ENCODE measurements at regions not wholly inside any gene's neighbourhood (a gene's known extent, or its start where the extent isn't known, plus 50 kb on each side); places are given as distances from the start of the nearest gene placed in this dataset.

DNA sequence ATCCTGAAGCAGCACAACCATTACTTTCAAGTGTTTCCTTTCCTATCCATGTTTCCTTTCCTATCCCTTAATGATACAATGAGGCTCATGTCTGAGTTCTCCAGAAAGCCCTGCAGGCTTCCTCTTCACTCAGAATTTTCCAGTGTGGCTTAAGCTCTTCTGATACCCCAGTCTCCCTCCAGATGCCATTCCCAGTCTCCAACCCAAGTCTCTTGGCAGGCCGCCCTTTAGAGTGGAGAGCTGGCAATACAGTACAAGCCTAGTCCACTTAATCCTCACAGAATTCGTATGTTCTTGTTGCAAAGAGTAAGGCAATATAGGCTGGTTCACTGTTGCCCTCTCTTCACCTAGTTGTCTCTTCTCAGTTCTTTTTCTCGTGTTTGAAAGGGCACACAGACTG lies 503.9 kb upstream of the MDFIC2 start:
- DNase-seq (ENCODE audit: low read depth, low spot score) (no peak), FAIRE-seq (no peak)
- H3K36me3 ChIP-seq (ENCODE audit: control insufficient read depth in 2 of 2, extremely low read depth in 1 of 2, insufficient read depth in 2 of 2, low read length in 2 of 2) = no peaks in the 10 kb centered on the region
- H3K4me1 ChIP-seq (ENCODE audit: control insufficient read depth, extremely low read depth, insufficient read depth, low read length) = no peaks in the 10 kb centered on the region
- H3K4me3 ChIP-seq (replicated peaks in 1 of 3; ENCODE audit: insufficient read depth in 1 of 3, low read depth in 1 of 3, low read length in 3 of 3) = no peak overlapping the region
- dilution Hi-C loops (cut with MboI; ENCODE audit: extremely low pct_ligation_motif_present, low sequenced_read_pairs) = no loop called here
- ChIA-PET POLR2A (no interaction called here), CTCF (interaction anchor here (0.7 kb wide), 1 partner anchor 241 kb away, joined by 6 read pairs; no protein-coding TSS in a partner anchor)
- intact Hi-C loops (cut with micrococcal nuclease) = no loop called here
- no peak overlapping the region for H3K9ac ChIP-seq (replicated peaks; ENCODE audit: extremely low read depth, insufficient read depth, low read length)
- H3K9me1 ChIP-seq (replicated peaks; ENCODE audit: control insufficient read depth, extremely low read depth, insufficient read depth, low read length) = no peaks in the 10 kb centered on the region
- H2AFZ ChIP-seq (ENCODE audit: low read depth, low read length) = no peak overlapping the region
- no TSS peak for BruUV-seq (replicated peaks)
- no peaks in the 10 kb centered on the region for H4K20me1 ChIP-seq (replicated peaks; ENCODE audit: control insufficient read depth, extremely low read depth, insufficient read depth, low read length)
- H3K27ac ChIP-seq (ENCODE audit: insufficient read depth, low read depth, low read length) = no peak overlapping the region
- no peak for TF ChIP-seq FOS (IDR thresholded peaks at IDR 0.05; ENCODE audit: borderline replicate concordance, insufficient read depth, low read length)
- TF ChIP-seq EZH2 (IDR thresholded peaks at IDR 0.05; ENCODE audit: borderline replicate concordance, low read depth, low read length, severe bottlenecking) = no peak
- no peak for TF ChIP-seq MYC (IDR thresholded peaks at IDR 0.05; ENCODE audit: low read depth, low read length)
- no peak for TF ChIP-seq JUN (IDR thresholded peaks at IDR 0.05; ENCODE audit: borderline replicate concordance, insufficient read depth, insufficient read length, low read depth)
- no peak for TF ChIP-seq POLR2AphosphoS5 (IDR thresholded peaks at IDR 0.05; ENCODE audit: insufficient read depth, low read depth, low read length)
- TF ChIP-seq POLR2A (IDR thresholded peaks at IDR 0.05; ENCODE audit: low read depth, low read length) = no peak
- TF ChIP-seq GATA2 (IDR thresholded peaks at IDR 0.05; ENCODE audit: insufficient read depth, insufficient read length, low read depth, low read length) = no peak
- TF ChIP-seq, protein P1, sequence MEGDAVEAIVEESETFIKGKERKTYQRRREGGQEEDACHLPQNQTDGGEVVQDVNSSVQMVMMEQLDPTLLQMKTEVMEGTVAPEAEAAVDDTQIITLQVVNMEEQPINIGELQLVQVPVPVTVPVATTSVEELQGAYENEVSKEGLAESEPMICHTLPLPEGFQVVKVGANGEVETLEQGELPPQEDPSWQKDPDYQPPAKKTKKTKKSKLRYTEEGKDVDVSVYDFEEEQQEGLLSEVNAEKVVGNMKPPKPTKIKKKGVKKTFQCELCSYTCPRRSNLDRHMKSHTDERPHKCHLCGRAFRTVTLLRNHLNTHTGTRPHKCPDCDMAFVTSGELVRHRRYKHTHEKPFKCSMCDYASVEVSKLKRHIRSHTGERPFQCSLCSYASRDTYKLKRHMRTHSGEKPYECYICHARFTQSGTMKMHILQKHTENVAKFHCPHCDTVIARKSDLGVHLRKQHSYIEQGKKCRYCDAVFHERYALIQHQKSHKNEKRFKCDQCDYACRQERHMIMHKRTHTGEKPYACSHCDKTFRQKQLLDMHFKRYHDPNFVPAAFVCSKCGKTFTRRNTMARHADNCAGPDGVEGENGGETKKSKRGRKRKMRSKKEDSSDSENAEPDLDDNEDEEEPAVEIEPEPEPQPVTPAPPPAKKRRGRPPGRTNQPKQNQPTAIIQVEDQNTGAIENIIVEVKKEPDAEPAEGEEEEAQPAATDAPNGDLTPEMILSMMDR (IDR thresholded peaks at IDR 0.05; ENCODE audit: extremely low read depth in 1 of 2, insufficient read depth in 1 of 2, low read depth in 1 of 2, low read length in 2 of 2) = no peak
- TF ChIP-seq, protein P2, sequence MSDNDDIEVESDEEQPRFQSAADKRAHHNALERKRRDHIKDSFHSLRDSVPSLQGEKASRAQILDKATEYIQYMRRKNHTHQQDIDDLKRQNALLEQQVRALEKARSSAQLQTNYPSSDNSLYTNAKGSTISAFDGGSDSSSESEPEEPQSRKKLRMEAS (IDR thresholded peaks at IDR 0.05; ENCODE audit: insufficient read depth, insufficient read length) = no peak
- H3K9me3 ChIP-seq (replicated peaks; ENCODE audit: control insufficient read depth, insufficient read depth, low read length) = no peaks in the 10 kb centered on the region
- H3K4me2 ChIP-seq (ENCODE audit: insufficient read depth, low read length) = no peak overlapping the region
- H3K79me2 ChIP-seq (ENCODE audit: control insufficient read depth, insufficient read depth, low read length) = no peaks in the 10 kb centered on the region
- H3K27me3 ChIP-seq (ENCODE audit: control insufficient read depth in 2 of 2, insufficient read depth in 2 of 2, low read length in 2 of 2) = no peaks in the 10 kb centered on the region

Data from endothelial cell of umbilical vein (primary cell).